Neuronal stem cell (in vitro differentiated cells): ENCODE measurements at regions not wholly inside any gene's neighbourhood (a gene's known extent, or its start where the extent isn't known, plus 50 kb on each side); places are given as distances from the start of the nearest gene placed in this dataset.

Source experiments
- DNase-seq: peaks from one replicate; pipeline ENCODE4 v3.0.0-alpha.2; 2013; ENCODE audit warnings: low spot score
- H2AFZ ChIP-seq: one replicate; pipeline ENCODE4 v1.6.1; 2013; ENCODE audit warnings: mild to moderate bottlenecking, low read length, inconsistent platforms
- H2AK5ac ChIP-seq: 2 replicates; pipeline ENCODE4 v1.6.1; 2013; ENCODE audit warnings: low read depth, mild to moderate bottlenecking, inconsistent platforms, low read length, moderate library complexity, mixed read lengths
- H2BK120ac ChIP-seq: 2 replicates; pipeline ENCODE4 v1.6.1; 2013; ENCODE audit warnings: low read depth, mild to moderate bottlenecking, inconsistent platforms, low read length, moderate library complexity, mixed read lengths
- H2BK12ac ChIP-seq: one replicate; pipeline ENCODE4 v1.6.1; 2013; ENCODE audit warnings: low read length, inconsistent platforms
- H2BK15ac ChIP-seq: 2 replicates; pipeline ENCODE4 v1.6.1; 2013; ENCODE audit warnings: mild to moderate bottlenecking, low read length, inconsistent platforms, mixed read lengths
- H2BK5ac ChIP-seq: one replicate; pipeline ENCODE4 v1.6.1; 2013; ENCODE audit warnings: inconsistent platforms, mild to moderate bottlenecking, low read length, moderate library complexity
- H3K14ac ChIP-seq: one replicate; pipeline ENCODE4 v1.6.1; 2013; ENCODE audit warnings: low read length, inconsistent platforms
- H3K18ac ChIP-seq: 2 replicates; pipeline ENCODE4 v1.6.1; 2013; ENCODE audit warnings: low read length, inconsistent platforms
- H3K23ac ChIP-seq: 2 replicates; pipeline ENCODE4 v1.6.1; 2013; ENCODE audit warnings: low read depth, mild to moderate bottlenecking, mixed read lengths, low read length, inconsistent platforms; ENCODE audit not compliant: poor library complexity
- H3K27ac ChIP-seq: replicated peaks from 3 replicates; pipeline ENCODE4 v1.5.1; 2013; ENCODE audit warnings: low read length, inconsistent platforms
- H3K27me3 ChIP-seq, 3 experiments: 2 replicates each; pipeline ENCODE4 v1.6.1; 2013; ENCODE audit warnings: low read length in 3 of 3, mild to moderate bottlenecking in 2 of 3, inconsistent platforms in 1 of 3, low read depth in 1 of 3, mixed read lengths in 1 of 3, moderate library complexity in 1 of 3; ENCODE audit not compliant: control insufficient read depth in 3 of 3, insufficient read depth in 3 of 3
- H3K36me3 ChIP-seq, 2 donors: replicated peaks in 1 of 2; 2 replicates each; pipeline ENCODE4 v1.6.1; 2013; ENCODE audit warnings: low read length in 2 of 2; ENCODE audit not compliant: control insufficient read depth in 2 of 2, insufficient read depth in 2 of 2
- H3K4ac ChIP-seq: 2 replicates; pipeline ENCODE4 v1.6.1; 2013; ENCODE audit warnings: inconsistent platforms, mild to moderate bottlenecking, low read length, moderate library complexity
- H3K4me1 ChIP-seq, 2 donors: 1 replicate in 1 of 2; 2 replicates in 1 of 2; pipeline ENCODE4 v1.6.1; 2013; ENCODE audit warnings: low read length in 2 of 2, low read depth in 1 of 2; ENCODE audit not compliant: control insufficient read depth in 2 of 2, insufficient read depth in 1 of 2
- H3K4me2 ChIP-seq: one replicate; pipeline ENCODE4 v1.6.1; 2013; ENCODE audit warnings: mild to moderate bottlenecking, low read length, inconsistent platforms; ENCODE audit not compliant: insufficient read depth, poor library complexity, severe bottlenecking
- H3K4me3 ChIP-seq, 2 donors: 2 replicates each; pipeline ENCODE4 v1.5.1; 2013; ENCODE audit warnings: low read length in 2 of 2, mild to moderate bottlenecking in 2 of 2, inconsistent platforms in 1 of 2, moderate library complexity in 1 of 2
- H3K79me1 ChIP-seq: one replicate; pipeline ENCODE4 v1.6.1; 2013; ENCODE audit warnings: low read depth, mild to moderate bottlenecking, inconsistent platforms, low read length, moderate library complexity
- H3K9ac ChIP-seq: one replicate; pipeline ENCODE4 v1.6.1; 2013; ENCODE audit warnings: mild to moderate bottlenecking, low read depth, low read length, inconsistent platforms; ENCODE audit not compliant: poor library complexity
- H3K9me3 ChIP-seq, 2 donors: replicated peaks in 1 of 2; 2 replicates each; pipeline versions ENCODE3 to v1.6.1; 2013; ENCODE audit warnings: low read length in 2 of 2, mild to moderate bottlenecking in 2 of 2, inconsistent platforms in 1 of 2, low read depth in 1 of 2, mixed read lengths in 1 of 2, moderate library complexity in 1 of 2; ENCODE audit not compliant: control insufficient read depth in 2 of 2, insufficient read depth in 1 of 2
- H4K8ac ChIP-seq: one replicate; pipeline ENCODE4 v1.6.1; 2013; ENCODE audit warnings: low read depth, mild to moderate bottlenecking, inconsistent platforms, low read length, moderate library complexity
- H4K91ac ChIP-seq: one replicate; pipeline ENCODE4 v1.6.1; 2013; ENCODE audit warnings: low read length, low read depth, mild to moderate bottlenecking, inconsistent platforms; ENCODE audit not compliant: poor library complexity
- WGBS, 2 donors: extraction: QIAGEN DNeasy Blood & Tissue Kit; methylation state at CpG; one replicate each; pipeline ENCODE4 v1.1.7; 2013; ENCODE audit warnings: missing lambda C conversion rate in 2 of 2, mixed read lengths in 1 of 2; ENCODE audit not compliant: insufficient read length in 2 of 2, insufficient replicate concordance in 1 of 2; ENCODE audit errors: extremely low coverage in 2 of 2; 5-methylcytosine and 5-hydroxymethylcytosine counted together

- DNase-seq, result no peak
- Histone ChIP-seq H2BK12ac (no peak overlapping the region), H3K18ac (no peak overlapping the region), H3K9ac (no peak overlapping the region), H2BK15ac (no peak overlapping the region), H2BK120ac (no peak overlapping the region), H4K91ac (no peak overlapping the region), H3K27ac (no peak overlapping the region), H3K4me3 (no peak overlapping the region), H3K79me1 (no peaks in the 10 kb centered on the region), H3K14ac (no peak overlapping the region), H2BK5ac (no peak overlapping the region), H3K27me3 (peaks cover 0 to 9% (median 0%) of the 10 kb centered on the region in 3 experiments), H3K36me3 (no peaks in the 10 kb centered on the region), H4K8ac (no peak overlapping the region), H3K4me1 (peaks cover 0 to 8% of the 10 kb centered on the region in 2 donors), H2AFZ (no peak overlapping the region), H3K9me3 (peaks cover 2 to 9% of the 10 kb centered on the region in 2 donors), H3K4me2 (no peak overlapping the region), H2AK5ac (no peak overlapping the region), H3K4ac (no peak overlapping the region), H3K23ac (no peak overlapping the region)
- WGBS, 2 donors, result no CpG with 5 or more reads among the region's 3 CpGs
Measured at GRCh38 chr10:33035411-33035810, 77.4 kb upstream of the ITGB1 start.

DNA sequence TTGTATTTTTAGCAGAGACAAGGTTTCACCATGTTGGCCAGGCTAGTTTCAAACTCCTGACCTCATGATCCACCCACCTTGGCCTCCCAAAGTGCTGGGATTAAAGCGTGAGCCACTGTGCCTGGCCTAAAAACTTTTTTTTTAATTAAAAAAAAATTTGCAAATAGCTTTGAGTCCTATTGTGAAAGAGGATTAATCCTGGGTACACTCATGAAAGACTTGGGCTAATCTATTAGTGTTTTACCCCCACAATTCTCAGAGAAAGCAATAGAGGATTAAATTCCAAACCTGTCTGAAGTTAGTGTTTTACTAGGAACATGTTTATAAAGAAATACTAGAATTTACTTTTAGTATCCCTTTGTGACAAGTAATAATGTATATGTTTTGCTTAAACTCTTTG, 76.9 kb upstream of the ITGB1 start:
- Histone ChIP-seq H2BK5ac (no peak overlapping the region), H2BK15ac (no peak overlapping the region), H3K4me2 (no peak overlapping the region), H3K27ac (no peak overlapping the region), H3K9me3 (peaks cover 2 to 9% of the 10 kb centered on the region in 2 donors), H2BK12ac (no peak overlapping the region), H2BK120ac (no peak overlapping the region), H3K79me1 (no peaks in the 10 kb centered on the region), H3K18ac (no peak overlapping the region), H3K23ac (no peak overlapping the region), H4K91ac (no peak overlapping the region), H2AFZ (no peak overlapping the region), H3K36me3 (no peaks in the 10 kb centered on the region), H4K8ac (no peak overlapping the region), H3K4ac (no peak overlapping the region), H3K14ac (no peak overlapping the region), H3K9ac (no peak overlapping the region), H3K27me3 (peaks cover 0 to 9% (median 0%) of the 10 kb centered on the region in 3 experiments), H3K4me3 (no peak overlapping the region), H2AK5ac (no peak overlapping the region), H3K4me1 (peaks cover 0 to 8% of the 10 kb centered on the region in 2 donors)
- WGBS, 2 donors, result no CpG with 5 or more reads among the region's 1 CpG
- DNase-seq, result no peak

- no peak overlapping the region for H4K8ac ChIP-seq
- no CpG with 5 or more reads among the region's 7 CpGs for WGBS, 2 donors
- no peak overlapping the region for H3K18ac ChIP-seq
- H2BK12ac ChIP-seq, result no peak overlapping the region
- H3K36me3 ChIP-seq, result no peaks in the 10 kb centered on the region
- H3K27me3 ChIP-seq, result peaks cover 0 to 9% (median 0%) of the 10 kb centered on the region in 3 experiments
- no peak overlapping the region for H2AFZ ChIP-seq
- no peaks in the 10 kb centered on the region for H3K4me1 ChIP-seq
- no peak overlapping the region for H3K9ac ChIP-seq
- H3K4ac ChIP-seq, result no peak overlapping the region
- no peak overlapping the region for H3K4me2 ChIP-seq
- DNase-seq, result no peak
- no peaks in the 10 kb centered on the region for H3K79me1 ChIP-seq
- no peak overlapping the region for H2BK15ac ChIP-seq
- peaks cover 2 to 8% of the 10 kb centered on the region in 2 donors for H3K9me3 ChIP-seq
- no peak overlapping the region for H2BK5ac ChIP-seq
- H2BK120ac ChIP-seq, result no peak overlapping the region
- H3K14ac ChIP-seq, result no peak overlapping the region
- no peak overlapping the region for H3K27ac ChIP-seq
- H4K91ac ChIP-seq, result no peak overlapping the region
- no peak overlapping the region for H2AK5ac ChIP-seq
- no peak overlapping the region for H3K23ac ChIP-seq
- no peak overlapping the region for H3K4me3 ChIP-seq
Measured at GRCh38 chr10:33032654-33033151, 74.7 kb upstream of the ITGB1 start.

- H3K4ac ChIP-seq, result no peak overlapping the region
- DNase-seq, result no peak
- no peak overlapping the region for H2AFZ ChIP-seq
- H3K36me3 ChIP-seq, result no peaks in the 10 kb centered on the region
- H3K9me3 ChIP-seq, result peaks cover under 1 to 2% of the 10 kb centered on the region in 2 donors
- H4K8ac ChIP-seq, result no peak overlapping the region
- no peak overlapping the region for H3K4me2 ChIP-seq
- H2BK12ac ChIP-seq, result no peak overlapping the region
- H2BK120ac ChIP-seq, result no peak overlapping the region
- H3K14ac ChIP-seq, result no peak overlapping the region
- H3K27me3 ChIP-seq, result peaks cover 0 to 9% (median 0%) of the 10 kb centered on the region in 3 experiments
- no peak overlapping the region for H3K23ac ChIP-seq
- no peak overlapping the region for H3K9ac ChIP-seq
- H2AK5ac ChIP-seq, result no peak overlapping the region
- H3K79me1 ChIP-seq, result no peaks in the 10 kb centered on the region
- no peaks in the 10 kb centered on the region for H3K4me1 ChIP-seq
- no peak overlapping the region for H4K91ac ChIP-seq
- H2BK5ac ChIP-seq, result no peak overlapping the region
- no peak overlapping the region for H3K27ac ChIP-seq
- no CpG with 5 or more reads among the region's 5 CpGs for WGBS, 2 donors
- H3K4me3 ChIP-seq, result no peak overlapping the region
- H3K18ac ChIP-seq, result no peak overlapping the region
- H2BK15ac ChIP-seq, result no peak overlapping the region
Measured at GRCh38 chr10:33031815-33032653, 74.0 kb upstream of the ITGB1 start.
